H1 (cell line): ENCODE measurements at regions not wholly inside any gene's neighbourhood (a gene's known extent, or its start where the extent isn't known, plus 50 kb on each side); places are given as distances from the start of the nearest gene placed in this dataset.

Source experiments
- CEBPB ChIP-seq: IDR thresholded peaks from 2 replicates; pipeline ENCODE4 v1.6.1; 2012; ENCODE audit warnings: low read depth, low read length
- CTCF ChIP-seq, 3 experiments: IDR thresholded peaks; 1 replicate in 2 of 3; 2 replicates in 1 of 3; pipeline versions ENCODE4 v1.5.1 to v1.6.1; 2011; ENCODE audit warnings: low read length in 3 of 3, mild to moderate bottlenecking in 3 of 3, inconsistent platforms in 2 of 3, low read depth in 1 of 3, moderate library complexity in 1 of 3; ENCODE audit not compliant: insufficient read depth in 1 of 3; ENCODE audit errors: control extremely low read depth in 1 of 3
- SIN3A ChIP-seq, 2 experiments: IDR thresholded peaks in 1 of 2; conservative IDR thresholded peaks in 1 of 2; 2 replicates each; pipeline ENCODE4 v1.6.1; 2011 to 2012; ENCODE audit warnings: low read length in 2 of 2, improper control_type of control experiment in 1 of 2, low read depth in 1 of 2, mild to moderate bottlenecking in 1 of 2

GRCh38 chr13:47277774-47278173 is 380.9 kb upstream of the HTR2A start:
- TF ChIP-seq CTCF (IDR thresholded peaks at IDR 0.05; ENCODE audit: control extremely low read depth in 1 of 3, insufficient read depth in 1 of 3, low read depth in 1 of 3, low read length in 3 of 3) = no peak
- TF ChIP-seq SIN3A (conservative IDR thresholded peaks at IDR 0.05 in 1 of 2, IDR thresholded peaks at IDR 0.05 in 1 of 2; ENCODE audit: low read depth in 1 of 2, low read length in 2 of 2) = no peak
- TF ChIP-seq CEBPB = peak; percentile 99
